GM23338 (cell line): ENCODE measurements at regions not wholly inside any gene's neighbourhood (a gene's known extent, or its start where the extent isn't known, plus 50 kb on each side); places are given as distances from the start of the nearest gene placed in this dataset.

ENCODE experiments used
- ATAC-seq: fragments of 200-7000 bp; cut with Tn5 transposase; 3 replicates; pipeline ENCODE4 v1.9.1; 2020
- DNase-seq: peaks from one replicate; pipeline ENCODE4 v3.0.0-alpha.2; 2015; ENCODE audit warnings: low spot score
- H2AFZ ChIP-seq: fragments of 200-600 bp; sonication (generic); 2 replicates; pipeline ENCODE4 v1.8.0; 2016; ENCODE audit warnings: antibody characterized with exemption, mild to moderate bottlenecking, moderate library complexity
- H3F3A ChIP-seq: fragments of 200-600 bp; sonication (generic); replicated peaks from 2 replicates; pipeline ENCODE4 v1.8.0; 2017; ENCODE audit warnings: antibody characterized with exemption, mixed run types, low read depth
- H3K27ac ChIP-seq: fragments of 200-600 bp; sonication (generic); 2 replicates; pipeline ENCODE4 v1.6.1; 2016; ENCODE audit warnings: low read depth
- H3K27me3 ChIP-seq: fragments of 200-600 bp; sonication (generic); 2 replicates; pipeline ENCODE4 v1.8.0; 2016; ENCODE audit warnings: mild to moderate bottlenecking, mixed run types, moderate library complexity; ENCODE audit not compliant: insufficient read depth
- H3K36me3 ChIP-seq: fragments of 200-600 bp; sonication (generic); 2 replicates; pipeline ENCODE4 v1.8.0; 2016; ENCODE audit warnings: mild to moderate bottlenecking; ENCODE audit not compliant: insufficient read depth
- H3K4me1 ChIP-seq: fragments of 200-600 bp; sonication (generic); 2 replicates; pipeline ENCODE4 v1.8.0; 2016; ENCODE audit warnings: mild to moderate bottlenecking, moderate library complexity; ENCODE audit not compliant: insufficient read depth
- H3K4me2 ChIP-seq: fragments of 200-600 bp; sonication (generic); 2 replicates; pipeline ENCODE4 v1.7.1; 2017; ENCODE audit warnings: mixed run types
- H3K4me3 ChIP-seq: fragments of 200-600 bp; sonication (generic); 2 replicates; pipeline ENCODE4 v1.6.1; 2016; ENCODE audit warnings: mixed run types
- H3K79me2 ChIP-seq: fragments of 200-600 bp; sonication (generic); replicated peaks from 2 replicates; pipeline ENCODE4 v1.8.0; 2017; ENCODE audit warnings: mild to moderate bottlenecking; ENCODE audit not compliant: insufficient read depth
- H3K9me2 ChIP-seq: fragments of 200-600 bp; sonication (generic); 2 replicates; pipeline ENCODE4 v1.8.0; 2017; ENCODE audit not compliant: insufficient read depth
- H4K20me1 ChIP-seq: fragments of 200-600 bp; sonication (generic); replicated peaks from 2 replicates; pipeline ENCODE4 v1.8.0; 2017; ENCODE audit warnings: mild to moderate bottlenecking; ENCODE audit not compliant: insufficient read depth
- H3K27ac Mint-ChIP-seq: 2 replicates; pipeline ENCODE4 v1.8.0; 2020; ENCODE audit warnings: inconsistent platforms, mild to moderate bottlenecking, moderate library complexity, mixed read lengths
- H3K27me3 Mint-ChIP-seq: 3 replicates; pipeline ENCODE4 v1.8.0; 2022; ENCODE audit warnings: low read depth, mild to moderate bottlenecking, moderate library complexity, mixed read lengths, inconsistent platforms; ENCODE audit not compliant: insufficient read depth, poor library complexity
- H3K36me3 Mint-ChIP-seq: 3 replicates; pipeline ENCODE4 v1.8.0; 2021; ENCODE audit warnings: low read depth, mild to moderate bottlenecking, inconsistent platforms, moderate library complexity, mixed read lengths
- H3K4me1 Mint-ChIP-seq: 3 replicates; pipeline ENCODE4 v1.8.0; 2020; ENCODE audit warnings: mild to moderate bottlenecking, inconsistent platforms, mixed read lengths
- H3K4me3 Mint-ChIP-seq: 3 replicates; pipeline ENCODE4 v1.8.0; 2021; ENCODE audit warnings: moderate library complexity, mild to moderate bottlenecking, inconsistent platforms, mixed read lengths
- H3K9me3 Mint-ChIP-seq: 3 replicates; pipeline ENCODE4 v1.8.0; 2020; ENCODE audit warnings: moderate library complexity, mild to moderate bottlenecking, inconsistent platforms, mixed read lengths
- CREB1 ChIP-seq: fragments of 250-450 bp; sonication (Bioruptor Pico); IDR thresholded peaks from 2 replicates; pipeline ENCODE4 v1.5.0; 2020; ENCODE audit warnings: low read depth, mild to moderate bottlenecking, moderate library complexity
- EZH2 ChIP-seq: fragments of 200-600 bp; sonication (generic); IDR thresholded peaks from one replicate; pipeline ENCODE4 v1.8.0; 2017; ENCODE audit warnings: antibody characterized with exemption, mild to moderate bottlenecking, low read depth; ENCODE audit not compliant: unreplicated experiment
- POLR2AphosphoS5 ChIP-seq: IDR thresholded peaks from 2 replicates; pipeline ENCODE4 v1.6.1; 2016; ENCODE audit warnings: antibody characterized with exemption, low read depth
- REST ChIP-seq: IDR thresholded peaks from one replicate; pipeline ENCODE4 v1.6.1; 2018; ENCODE audit warnings: antibody characterized with exemption; ENCODE audit not compliant: unreplicated experiment
- STAT1 ChIP-seq: IDR thresholded peaks from one replicate; pipeline ENCODE4 v1.6.1; 2016; ENCODE audit warnings: antibody characterized with exemption; ENCODE audit not compliant: unreplicated experiment
- ZNF114 ChIP-seq: fragments of 250-450 bp; sonication (Bioruptor Pico); IDR thresholded peaks from 2 replicates; pipeline ENCODE4 v1.5.0; 2020; ENCODE audit warnings: mild to moderate bottlenecking, moderate library complexity
- ZNF331 ChIP-seq: fragments of 250-450 bp; sonication (Bioruptor Pico); IDR thresholded peaks from 2 replicates; pipeline ENCODE4 v1.5.0; 2020; ENCODE audit warnings: low read depth, mild to moderate bottlenecking, moderate library complexity
- TF ChIP-seq, protein P1 (sequence below): fragments of 250-450 bp; sonication (Bioruptor Pico); IDR thresholded peaks from 2 replicates; pipeline ENCODE4 v1.5.0; 2020; ENCODE audit warnings: mild to moderate bottlenecking, moderate library complexity
- TF ChIP-seq, protein P2 (sequence below): IDR thresholded peaks from 2 replicates; pipeline ENCODE4 v1.6.1; 2016; ENCODE audit warnings: antibody characterized with exemption
- TF ChIP-seq, protein P3 (sequence below), 2 experiments: fragments of 200-600 bp in 1 of 2; sonication (generic) in 1 of 2; conservative IDR thresholded peaks; 2 replicates each; pipeline versions ENCODE4 v1.5.1 to v1.6.1; 2016 to 2017; ENCODE audit warnings: antibody characterized with exemption in 2 of 2, low read depth in 2 of 2, mild to moderate bottlenecking in 2 of 2, moderate library complexity in 1 of 2

DNA sequence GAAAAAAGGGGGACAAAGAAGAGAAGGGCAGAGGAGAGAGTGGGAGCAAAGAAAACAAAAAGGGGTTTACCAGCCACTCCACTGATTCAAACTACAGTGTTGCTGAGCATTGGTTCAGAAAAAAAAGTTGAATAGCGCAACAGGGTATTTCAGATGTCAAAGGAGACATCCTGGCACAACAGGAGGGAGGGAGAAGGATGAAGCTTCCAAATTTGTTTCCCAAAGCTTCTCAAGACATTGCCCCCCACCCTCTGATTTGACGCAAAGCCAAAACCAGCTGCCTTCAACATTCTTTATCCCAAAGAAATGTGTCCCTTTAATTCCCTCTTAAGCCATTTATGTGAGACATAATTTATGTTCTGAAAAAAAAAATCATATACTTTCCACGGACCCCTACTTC lies 105.5 kb upstream of the TNC start (continued):
- TF ChIP-seq, protein P1, sequence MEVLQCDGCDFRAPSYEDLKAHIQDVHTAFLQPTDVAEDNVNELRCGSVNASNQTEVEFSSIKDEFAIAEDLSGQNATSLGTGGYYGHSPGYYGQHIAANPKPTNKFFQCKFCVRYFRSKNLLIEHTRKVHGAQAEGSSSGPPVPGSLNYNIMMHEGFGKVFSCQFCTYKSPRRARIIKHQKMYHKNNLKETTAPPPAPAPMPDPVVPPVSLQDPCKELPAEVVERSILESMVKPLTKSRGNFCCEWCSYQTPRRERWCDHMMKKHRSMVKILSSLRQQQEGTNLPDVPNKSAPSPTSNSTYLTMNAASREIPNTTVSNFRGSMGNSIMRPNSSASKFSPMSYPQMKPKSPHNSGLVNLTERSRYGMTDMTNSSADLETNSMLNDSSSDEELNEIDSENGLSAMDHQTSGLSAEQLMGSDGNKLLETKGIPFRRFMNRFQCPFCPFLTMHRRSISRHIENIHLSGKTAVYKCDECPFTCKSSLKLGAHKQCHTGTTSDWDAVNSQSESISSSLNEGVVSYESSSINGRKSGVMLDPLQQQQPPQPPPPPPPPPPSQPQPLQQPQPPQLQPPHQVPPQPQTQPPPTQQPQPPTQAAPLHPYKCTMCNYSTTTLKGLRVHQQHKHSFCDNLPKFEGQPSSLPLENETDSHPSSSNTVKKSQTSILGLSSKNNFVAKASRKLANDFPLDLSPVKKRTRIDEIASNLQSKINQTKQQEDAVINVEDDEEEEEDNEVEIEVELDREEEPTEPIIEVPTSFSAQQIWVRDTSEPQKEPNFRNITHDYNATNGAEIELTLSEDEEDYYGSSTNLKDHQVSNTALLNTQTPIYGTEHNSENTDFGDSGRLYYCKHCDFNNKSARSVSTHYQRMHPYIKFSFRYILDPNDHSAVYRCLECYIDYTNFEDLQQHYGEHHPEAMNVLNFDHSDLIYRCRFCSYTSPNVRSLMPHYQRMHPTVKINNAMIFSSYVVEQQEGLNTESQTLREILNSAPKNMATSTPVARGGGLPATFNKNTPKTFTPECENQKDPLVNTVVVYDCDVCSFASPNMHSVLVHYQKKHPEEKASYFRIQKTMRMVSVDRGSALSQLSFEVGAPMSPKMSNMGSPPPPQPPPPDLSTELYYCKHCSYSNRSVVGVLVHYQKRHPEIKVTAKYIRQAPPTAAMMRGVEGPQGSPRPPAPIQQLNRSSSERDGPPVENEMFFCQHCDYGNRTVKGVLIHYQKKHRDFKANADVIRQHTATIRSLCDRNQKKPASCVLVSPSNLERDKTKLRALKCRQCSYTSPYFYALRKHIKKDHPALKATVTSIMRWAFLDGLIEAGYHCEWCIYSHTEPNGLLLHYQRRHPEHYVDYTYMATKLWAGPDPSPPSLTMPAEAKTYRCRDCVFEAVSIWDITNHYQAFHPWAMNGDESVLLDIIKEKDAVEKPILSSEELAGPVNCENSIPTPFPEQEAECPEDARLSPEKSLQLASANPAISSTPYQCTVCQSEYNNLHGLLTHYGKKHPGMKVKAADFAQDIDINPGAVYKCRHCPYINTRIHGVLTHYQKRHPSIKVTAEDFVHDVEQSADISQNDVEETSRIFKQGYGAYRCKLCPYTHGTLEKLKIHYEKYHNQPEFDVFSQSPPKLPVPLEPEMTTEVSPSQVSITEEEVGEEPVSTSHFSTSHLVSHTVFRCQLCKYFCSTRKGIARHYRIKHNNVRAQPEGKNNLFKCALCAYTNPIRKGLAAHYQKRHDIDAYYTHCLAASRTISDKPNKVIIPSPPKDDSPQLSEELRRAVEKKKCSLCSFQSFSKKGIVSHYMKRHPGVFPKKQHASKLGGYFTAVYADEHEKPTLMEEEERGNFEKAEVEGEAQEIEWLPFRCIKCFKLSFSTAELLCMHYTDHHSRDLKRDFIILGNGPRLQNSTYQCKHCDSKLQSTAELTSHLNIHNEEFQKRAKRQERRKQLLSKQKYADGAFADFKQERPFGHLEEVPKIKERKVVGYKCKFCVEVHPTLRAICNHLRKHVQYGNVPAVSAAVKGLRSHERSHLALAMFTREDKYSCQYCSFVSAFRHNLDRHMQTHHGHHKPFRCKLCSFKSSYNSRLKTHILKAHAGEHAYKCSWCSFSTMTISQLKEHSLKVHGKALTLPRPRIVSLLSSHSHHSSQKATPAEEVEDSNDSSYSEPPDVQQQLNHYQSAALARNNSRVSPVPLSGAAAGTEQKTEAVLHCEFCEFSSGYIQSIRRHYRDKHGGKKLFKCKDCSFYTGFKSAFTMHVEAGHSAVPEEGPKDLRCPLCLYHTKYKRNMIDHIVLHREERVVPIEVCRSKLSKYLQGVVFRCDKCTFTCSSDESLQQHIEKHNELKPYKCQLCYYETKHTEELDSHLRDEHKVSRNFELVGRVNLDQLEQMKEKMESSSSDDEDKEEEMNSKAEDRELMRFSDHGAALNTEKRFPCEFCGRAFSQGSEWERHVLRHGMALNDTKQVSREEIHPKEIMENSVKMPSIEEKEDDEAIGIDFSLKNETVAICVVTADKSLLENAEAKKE (CRISPR knock-in tag), result no peak

DNA sequence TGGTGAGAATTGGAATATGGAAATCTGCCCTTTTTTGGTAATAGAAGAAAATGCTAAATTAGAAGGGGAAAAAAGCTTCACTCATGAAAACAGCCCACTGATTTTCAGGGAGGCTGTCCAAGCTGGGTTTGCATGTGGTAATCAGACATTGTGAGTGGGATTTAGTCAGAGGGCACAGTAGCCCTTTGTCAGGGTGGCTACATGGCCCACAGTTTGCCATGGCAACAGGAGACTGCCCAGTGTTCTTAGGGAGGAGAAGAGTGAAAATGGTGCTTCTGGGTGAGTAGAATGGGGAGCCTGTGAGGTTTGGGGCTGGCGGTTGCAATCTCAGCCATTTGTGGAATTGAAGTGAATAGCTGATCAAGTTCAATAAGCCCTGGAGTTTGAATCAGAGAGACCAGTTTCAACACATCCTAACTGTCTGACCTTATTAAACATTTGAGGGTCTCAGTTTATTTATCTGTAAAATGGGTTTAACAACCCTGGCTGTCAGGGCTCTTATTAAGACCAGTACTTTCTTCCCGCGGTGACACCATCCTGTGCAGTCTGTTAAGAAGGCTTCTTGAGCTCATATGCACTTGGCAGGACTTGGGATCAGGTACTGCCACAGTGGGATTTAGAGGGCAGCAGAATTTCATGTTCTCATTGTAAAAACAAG lies 107.6 kb upstream of the TNC start:
- Histone ChIP-seq H3K36me3 (no peaks in the 10 kb centered on the region), H3K9me2 (peaks cover 7% of the 10 kb centered on the region; the same call in 1 of the 2 replicates), H4K20me1 (no peaks in the 10 kb centered on the region), H3K79me2 (no peaks in the 10 kb centered on the region), H3K4me3 (no peak overlapping the region), H2AFZ (peak overlapping the region; percentile 43; the same call in 1 of the 2 replicates), H3K27ac (no peak overlapping the region), H3F3A (no peaks in the 10 kb centered on the region), H3K27me3 (no peaks in the 10 kb centered on the region), H3K4me1 (no peaks in the 10 kb centered on the region), H3K4me2 (no peak overlapping the region)
- Mint-ChIP-seq H3K4me1 (peaks cover 6% of the 10 kb centered on the region; the same call in 2 of the 3 replicates), H3K27me3 (peaks cover 2% of the 10 kb centered on the region), H3K36me3 (no peaks in the 10 kb centered on the region), H3K4me3 (no peak overlapping the region), H3K9me3 (no peaks in the 10 kb centered on the region), H3K27ac (no peak overlapping the region)
- ATAC-seq, result no peak
- no peak for DNase-seq
- TF ChIP-seq POLR2AphosphoS5, result no peak
- TF ChIP-seq ZNF114, result no peak
- TF ChIP-seq, protein P2, sequence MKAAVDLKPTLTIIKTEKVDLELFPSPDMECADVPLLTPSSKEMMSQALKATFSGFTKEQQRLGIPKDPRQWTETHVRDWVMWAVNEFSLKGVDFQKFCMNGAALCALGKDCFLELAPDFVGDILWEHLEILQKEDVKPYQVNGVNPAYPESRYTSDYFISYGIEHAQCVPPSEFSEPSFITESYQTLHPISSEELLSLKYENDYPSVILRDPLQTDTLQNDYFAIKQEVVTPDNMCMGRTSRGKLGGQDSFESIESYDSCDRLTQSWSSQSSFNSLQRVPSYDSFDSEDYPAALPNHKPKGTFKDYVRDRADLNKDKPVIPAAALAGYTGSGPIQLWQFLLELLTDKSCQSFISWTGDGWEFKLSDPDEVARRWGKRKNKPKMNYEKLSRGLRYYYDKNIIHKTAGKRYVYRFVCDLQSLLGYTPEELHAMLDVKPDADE, result no peak
- TF ChIP-seq REST, result no peak
- no peak for TF ChIP-seq STAT1
- TF ChIP-seq, protein P3, sequence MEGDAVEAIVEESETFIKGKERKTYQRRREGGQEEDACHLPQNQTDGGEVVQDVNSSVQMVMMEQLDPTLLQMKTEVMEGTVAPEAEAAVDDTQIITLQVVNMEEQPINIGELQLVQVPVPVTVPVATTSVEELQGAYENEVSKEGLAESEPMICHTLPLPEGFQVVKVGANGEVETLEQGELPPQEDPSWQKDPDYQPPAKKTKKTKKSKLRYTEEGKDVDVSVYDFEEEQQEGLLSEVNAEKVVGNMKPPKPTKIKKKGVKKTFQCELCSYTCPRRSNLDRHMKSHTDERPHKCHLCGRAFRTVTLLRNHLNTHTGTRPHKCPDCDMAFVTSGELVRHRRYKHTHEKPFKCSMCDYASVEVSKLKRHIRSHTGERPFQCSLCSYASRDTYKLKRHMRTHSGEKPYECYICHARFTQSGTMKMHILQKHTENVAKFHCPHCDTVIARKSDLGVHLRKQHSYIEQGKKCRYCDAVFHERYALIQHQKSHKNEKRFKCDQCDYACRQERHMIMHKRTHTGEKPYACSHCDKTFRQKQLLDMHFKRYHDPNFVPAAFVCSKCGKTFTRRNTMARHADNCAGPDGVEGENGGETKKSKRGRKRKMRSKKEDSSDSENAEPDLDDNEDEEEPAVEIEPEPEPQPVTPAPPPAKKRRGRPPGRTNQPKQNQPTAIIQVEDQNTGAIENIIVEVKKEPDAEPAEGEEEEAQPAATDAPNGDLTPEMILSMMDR (conservative IDR thresholded peaks at IDR 0.05; ENCODE audit: low read depth in 2 of 2), result no peak
- TF ChIP-seq EZH2, result no peak
- TF ChIP-seq CREB1 (CRISPR knock-in tag), result no peak
- TF ChIP-seq ZNF331 (CRISPR knock-in tag), result no peak
